GM12878 (cell line): ENCODE measurements at regions not wholly inside any gene's neighbourhood (a gene's known extent, or its start where the extent isn't known, plus 50 kb on each side); places are given as distances from the start of the nearest gene placed in this dataset.

ENCODE experiments used
- DPF2 ChIP-seq: fragments of 450-650 bp; IDR thresholded peaks from 2 replicates; pipeline ENCODE4 v1.6.1; 2017; ENCODE audit warnings: mild to moderate bottlenecking
- EED ChIP-seq: sonication (generic); IDR thresholded peaks from 2 replicates; pipeline ENCODE4 v1.6.1; 2016; ENCODE audit warnings: antibody characterized with exemption, low read depth
- ESRRA ChIP-seq: IDR thresholded peaks from 2 replicates; pipeline ENCODE4 v1.6.1; 2012; ENCODE audit warnings: mild to moderate bottlenecking, low read length, improper control_type of control experiment
- FOXK2 ChIP-seq: fragments of 450-650 bp; IDR thresholded peaks from 2 replicates; pipeline ENCODE4 v1.6.1; 2017; ENCODE audit warnings: mild to moderate bottlenecking, moderate library complexity
- NR2F1 ChIP-seq: fragments of 450-650 bp; conservative IDR thresholded peaks from 2 replicates; pipeline ENCODE4 v1.6.1; 2017; ENCODE audit warnings: mild to moderate bottlenecking
- NRF1 ChIP-seq: conservative IDR thresholded peaks from 2 replicates; pipeline ENCODE4 v1.6.1; 2011; ENCODE audit warnings: mild to moderate bottlenecking, low read depth, low read length, improper control_type of control experiment
- RELA ChIP-seq: fragments of 450-650 bp; IDR thresholded peaks from 2 replicates; pipeline ENCODE4 v1.8.0; 2014; ENCODE audit warnings: borderline replicate concordance; ENCODE audit not compliant: partially characterized antibody
- SREBF1 ChIP-seq: IDR thresholded peaks from 2 replicates; pipeline ENCODE4 v1.6.1; 2012; ENCODE audit warnings: mild to moderate bottlenecking, low read length
- SUPT20H ChIP-seq: IDR thresholded peaks from 2 replicates; pipeline ENCODE4 v1.6.1; 2011; ENCODE audit warnings: low read depth, mild to moderate bottlenecking, low read length, moderate library complexity, borderline replicate concordance; ENCODE audit not compliant: control insufficient read depth
- TCF7 ChIP-seq: IDR thresholded peaks from 2 replicates; pipeline ENCODE4 v1.6.1; 2014; ENCODE audit warnings: antibody characterized with exemption, borderline replicate concordance
- ZNF217 ChIP-seq: fragments of 450-650 bp; IDR thresholded peaks from 2 replicates; pipeline ENCODE4 v1.6.1; 2017; ENCODE audit warnings: antibody characterized with exemption, mild to moderate bottlenecking
- TF ChIP-seq, protein P1 (sequence below): fragments of 450-650 bp; formaldehyde crosslinking; IDR thresholded peaks from 2 replicates; pipeline ENCODE4 v1.4.0; 2020; ENCODE audit warnings: mild to moderate bottlenecking, moderate library complexity

DNA sequence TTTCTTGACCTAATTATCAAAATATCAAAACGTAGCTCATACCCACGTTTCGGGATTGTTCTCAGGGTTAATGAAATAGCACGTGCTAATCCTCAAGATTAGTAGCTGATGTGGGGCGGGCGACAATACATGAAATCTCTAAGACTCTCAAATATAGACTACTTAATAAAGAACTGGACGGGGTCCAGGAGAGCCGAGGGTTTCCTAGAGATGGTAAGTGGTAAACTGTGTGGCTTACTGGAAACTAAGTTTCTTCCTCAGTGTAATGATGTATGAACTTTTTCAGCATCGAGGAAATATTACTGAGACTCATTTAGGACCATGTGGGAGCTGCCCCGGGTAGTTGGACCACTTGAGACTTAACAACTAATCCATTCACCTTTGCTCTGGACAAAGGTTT is 453.3 kb upstream of the SALL3 start (continued):
- TF ChIP-seq, protein P1, sequence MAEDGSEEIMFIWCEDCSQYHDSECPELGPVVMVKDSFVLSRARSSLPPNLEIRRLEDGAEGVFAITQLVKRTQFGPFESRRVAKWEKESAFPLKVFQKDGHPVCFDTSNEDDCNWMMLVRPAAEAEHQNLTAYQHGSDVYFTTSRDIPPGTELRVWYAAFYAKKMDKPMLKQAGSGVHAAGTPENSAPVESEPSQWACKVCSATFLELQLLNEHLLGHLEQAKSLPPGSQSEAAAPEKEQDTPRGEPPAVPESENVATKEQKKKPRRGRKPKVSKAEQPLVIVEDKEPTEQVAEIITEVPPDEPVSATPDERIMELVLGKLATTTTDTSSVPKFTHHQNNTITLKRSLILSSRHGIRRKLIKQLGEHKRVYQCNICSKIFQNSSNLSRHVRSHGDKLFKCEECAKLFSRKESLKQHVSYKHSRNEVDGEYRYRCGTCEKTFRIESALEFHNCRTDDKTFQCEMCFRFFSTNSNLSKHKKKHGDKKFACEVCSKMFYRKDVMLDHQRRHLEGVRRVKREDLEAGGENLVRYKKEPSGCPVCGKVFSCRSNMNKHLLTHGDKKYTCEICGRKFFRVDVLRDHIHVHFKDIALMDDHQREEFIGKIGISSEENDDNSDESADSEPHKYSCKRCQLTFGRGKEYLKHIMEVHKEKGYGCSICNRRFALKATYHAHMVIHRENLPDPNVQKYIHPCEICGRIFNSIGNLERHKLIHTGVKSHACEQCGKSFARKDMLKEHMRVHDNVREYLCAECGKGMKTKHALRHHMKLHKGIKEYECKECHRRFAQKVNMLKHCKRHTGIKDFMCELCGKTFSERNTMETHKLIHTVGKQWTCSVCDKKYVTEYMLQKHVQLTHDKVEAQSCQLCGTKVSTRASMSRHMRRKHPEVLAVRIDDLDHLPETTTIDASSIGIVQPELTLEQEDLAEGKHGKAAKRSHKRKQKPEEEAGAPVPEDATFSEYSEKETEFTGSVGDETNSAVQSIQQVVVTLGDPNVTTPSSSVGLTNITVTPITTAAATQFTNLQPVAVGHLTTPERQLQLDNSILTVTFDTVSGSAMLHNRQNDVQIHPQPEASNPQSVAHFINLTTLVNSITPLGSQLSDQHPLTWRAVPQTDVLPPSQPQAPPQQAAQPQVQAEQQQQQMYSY (CRISPR knock-in tag): no peak
- TF ChIP-seq ZNF217: no peak
- no peak for TF ChIP-seq RELA
- TF ChIP-seq ESRRA: no peak
- TF ChIP-seq SREBF1: no peak
- no peak for TF ChIP-seq EED
- TF ChIP-seq FOXK2: no peak
- TF ChIP-seq TCF7: no peak
- TF ChIP-seq NRF1: no peak
- no peak for TF ChIP-seq SUPT20H
- TF ChIP-seq DPF2: no peak
- no peak for TF ChIP-seq NR2F1
